NCI-H2196 treated with DMSO at 0.1 percent for 48 hours (cell line): ENCODE measurements at regions not wholly inside any gene's neighbourhood (a gene's known extent, or its start where the extent isn't known, plus 50 kb on each side); places are given as distances from the start of the nearest gene placed in this dataset.

Experiments used
- DNase-seq: peaks from one replicate; lab custom pipeline; 2025; ENCODE audit not compliant: unreplicated experiment; lab: John Stamatoyannopoulos, UW

DNA sequence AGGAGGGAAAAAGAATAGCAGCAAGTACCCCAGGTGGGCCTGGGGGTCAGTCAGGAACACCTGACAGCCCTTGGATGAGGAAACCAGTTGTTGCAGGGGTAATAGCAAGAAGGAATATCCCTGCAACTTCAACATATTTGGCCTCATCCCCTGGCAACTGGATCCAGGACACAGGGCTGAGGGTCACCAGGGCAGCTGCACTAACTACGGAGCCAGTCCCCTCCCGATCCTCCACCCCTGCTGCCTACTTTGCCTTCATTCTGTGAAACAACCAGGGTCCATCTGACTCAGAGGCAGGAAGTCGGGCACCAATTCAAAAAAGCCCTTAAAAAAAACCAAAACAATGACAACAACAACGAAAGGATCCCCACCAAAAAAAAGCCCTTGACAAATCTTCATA is 52.9 kb downstream of the FRMPD3 start:
- DNase-seq = no peak

DNA sequence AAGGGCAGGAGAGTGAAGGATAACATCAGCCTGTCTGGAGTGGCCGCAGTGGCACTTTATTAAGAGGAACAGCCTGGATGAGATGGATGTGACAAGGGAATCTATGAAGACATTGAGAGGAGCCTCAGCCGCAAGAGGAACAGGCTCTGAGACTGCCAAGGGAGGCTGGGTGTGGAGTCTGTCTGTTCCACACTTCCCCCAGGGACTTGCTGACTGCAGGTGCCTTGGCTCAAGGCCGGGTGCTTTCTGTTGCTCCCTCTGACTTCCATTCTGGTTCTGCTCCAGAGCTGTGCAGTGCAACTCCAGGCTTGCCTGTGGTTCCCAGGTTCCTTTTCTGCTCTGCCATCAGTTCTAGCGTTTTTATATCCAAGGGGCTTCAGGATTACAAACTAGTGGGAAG is 54.6 kb downstream of the FRMPD3 start:
- no peak for DNase-seq

DNA sequence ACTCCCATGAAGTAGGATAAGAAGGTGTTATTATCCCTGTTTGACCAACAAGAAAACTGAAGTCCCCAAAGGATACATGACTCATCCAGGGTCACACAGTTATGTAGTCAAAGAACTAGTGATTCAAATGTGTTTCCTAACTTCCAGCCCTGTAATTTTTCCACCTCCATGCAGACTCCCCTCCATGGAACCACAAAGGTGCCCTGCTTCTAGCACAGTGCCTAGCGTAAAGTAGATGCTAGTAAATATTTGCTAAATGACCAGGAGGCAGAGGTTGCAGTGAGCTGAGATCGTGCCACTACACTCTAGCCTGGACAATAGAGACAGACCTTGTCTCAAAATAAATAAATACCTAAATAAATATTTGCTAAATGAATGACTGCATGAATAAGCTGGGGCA is 55.8 kb downstream of the FRMPD3 start:
- DNase-seq = no peak

DNA sequence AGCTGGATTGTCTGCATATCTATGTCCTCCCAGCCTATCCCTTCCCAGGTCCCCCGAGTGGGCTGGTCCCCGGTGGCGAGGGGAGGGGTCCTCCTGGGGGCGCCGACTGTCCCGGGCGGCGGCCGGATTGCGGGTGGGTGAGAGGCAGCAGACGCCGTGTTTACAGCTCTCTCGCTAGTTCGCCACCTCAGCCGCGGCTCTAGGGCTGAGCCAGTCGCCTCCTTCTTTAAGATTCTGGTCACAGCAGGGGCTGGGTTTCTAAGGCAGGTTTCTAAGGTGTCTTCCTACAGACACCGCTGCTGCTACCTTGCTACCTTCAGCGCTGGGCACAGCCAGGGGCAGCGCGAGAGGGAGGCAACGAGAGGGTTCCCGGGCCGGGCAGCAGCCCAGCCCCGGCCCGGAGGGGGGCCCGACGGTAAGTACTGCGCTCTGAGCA is 57.2 kb downstream of the FRMPD3 start:
- DNase-seq = no peak

DNA sequence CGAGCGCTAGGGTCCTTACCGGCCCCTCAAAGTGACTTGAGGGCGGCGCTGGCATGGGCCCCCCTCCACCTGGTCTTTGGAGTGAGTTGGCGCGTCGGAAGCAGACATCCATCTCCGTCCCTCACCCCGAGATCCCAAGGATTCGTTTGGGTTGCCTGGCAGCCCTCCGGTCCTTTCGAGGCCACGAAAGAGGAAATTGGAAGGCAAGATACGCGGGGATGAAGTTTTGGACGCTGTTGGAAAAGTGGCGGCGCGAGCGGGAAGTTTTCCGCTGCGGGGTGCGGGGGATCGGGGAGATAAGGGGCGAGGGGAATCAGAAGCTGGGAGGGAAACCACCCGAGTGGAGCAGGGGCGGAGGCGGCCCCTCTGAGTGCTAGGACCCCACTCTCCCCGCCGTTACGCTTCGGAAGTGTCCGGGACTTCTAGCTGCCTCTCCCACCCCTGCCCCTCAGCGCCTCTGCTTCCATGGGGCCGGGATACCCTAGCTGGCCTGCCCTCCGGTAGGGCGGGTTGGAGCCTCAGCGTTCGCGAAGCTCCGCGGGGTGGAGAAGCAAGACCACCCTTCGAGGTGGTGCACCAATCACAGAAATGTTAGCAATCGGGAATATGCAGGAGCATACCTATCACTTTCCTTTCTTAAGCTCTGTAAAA is 57.8 kb downstream of the FRMPD3 start:
- no peak for DNase-seq

DNA sequence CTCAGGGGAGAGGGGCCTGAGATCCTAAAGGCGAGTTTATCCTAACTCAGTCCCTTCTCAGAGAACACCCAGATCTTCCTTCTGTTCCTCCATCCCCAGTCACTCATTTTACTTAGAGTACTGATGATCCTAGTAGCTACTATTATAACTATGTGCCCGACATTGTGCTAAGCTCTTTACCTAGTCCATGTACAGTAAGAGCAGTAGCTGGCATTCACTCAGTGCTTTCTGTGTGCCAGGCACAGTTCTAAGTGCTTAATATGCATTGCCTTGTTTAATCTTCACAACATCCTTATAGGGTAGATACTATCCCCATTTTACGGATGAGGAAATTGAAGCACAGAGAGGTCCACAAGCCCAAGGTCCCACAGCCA is 58.3 kb downstream of the FRMPD3 start:
- DNase-seq = no peak

DNA sequence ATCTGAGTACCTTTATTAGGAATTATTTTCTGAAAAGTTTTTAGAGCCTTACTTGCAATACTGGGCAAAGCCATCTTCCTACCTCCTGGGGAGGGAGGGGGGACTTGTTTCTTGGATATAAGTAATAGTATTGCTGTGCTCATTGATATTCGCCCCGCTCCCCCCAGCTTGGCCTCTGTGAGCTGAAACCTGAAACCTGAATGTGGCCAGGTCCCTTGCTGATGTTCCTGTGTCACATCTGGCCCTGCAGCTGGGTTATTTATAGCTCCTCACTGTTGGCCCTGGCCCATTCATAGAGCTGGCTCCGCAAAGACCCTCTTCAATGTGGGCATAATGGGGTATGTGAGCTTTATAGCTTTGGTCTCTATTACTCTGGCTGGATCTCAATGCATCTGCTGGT is 59.5 kb downstream of the FRMPD3 start:
- no peak for DNase-seq

DNA sequence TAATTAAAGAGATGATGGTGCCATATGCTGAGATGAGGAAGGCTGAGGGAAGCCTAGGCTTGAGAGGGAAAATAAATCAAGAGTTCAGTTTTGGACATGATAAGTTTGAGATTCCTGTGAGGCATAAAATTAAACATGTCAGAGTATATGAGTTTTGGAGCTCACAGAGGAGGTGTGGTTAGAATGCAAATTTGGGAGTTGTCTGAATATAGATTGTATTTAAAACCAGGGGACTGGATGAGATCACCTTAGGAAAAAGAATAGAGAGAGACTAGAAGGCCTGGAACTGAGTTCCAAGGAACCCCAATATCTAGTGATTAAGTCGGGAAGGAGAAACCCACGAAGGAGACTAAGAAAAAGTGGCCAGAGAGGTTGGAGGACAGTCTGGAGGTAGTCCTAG is 65.5 kb downstream of the FRMPD3 start:
- DNase-seq = no peak

DNA sequence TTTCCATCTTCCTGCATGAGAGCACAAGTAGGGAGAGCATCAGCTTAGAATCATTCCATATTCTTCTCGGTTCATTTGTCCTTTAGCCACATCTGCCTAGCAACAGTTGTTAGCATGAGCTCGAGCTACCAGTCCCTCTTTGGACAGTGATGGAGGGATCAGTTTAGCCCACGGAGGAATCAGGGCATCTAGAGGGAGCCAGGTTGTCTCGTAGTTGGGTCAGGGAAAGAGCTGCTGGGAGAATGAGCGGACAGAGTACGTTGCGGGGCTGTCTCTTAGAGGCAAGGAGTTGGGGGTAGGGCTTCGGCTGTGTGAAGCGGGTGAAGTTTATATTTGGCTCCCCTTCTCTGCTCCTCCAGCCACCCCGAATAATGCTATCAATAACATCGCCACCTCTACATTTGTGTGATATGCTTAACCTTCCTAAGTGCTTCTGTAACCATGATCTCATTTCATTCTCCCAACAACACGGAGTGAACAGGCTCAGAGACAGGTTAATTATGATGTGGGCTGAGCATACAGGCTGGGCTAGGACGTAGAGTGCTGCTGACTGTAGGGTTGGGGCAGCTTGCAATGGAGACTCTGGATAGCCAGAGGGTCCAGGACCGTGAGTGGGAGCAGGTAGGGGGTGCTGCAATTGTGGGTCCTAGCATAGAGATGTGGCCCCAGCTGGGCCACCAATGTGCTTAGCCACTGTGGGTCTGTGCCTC is 72.6 kb downstream of the FRMPD3 start:
- DNase-seq = no peak

DNA sequence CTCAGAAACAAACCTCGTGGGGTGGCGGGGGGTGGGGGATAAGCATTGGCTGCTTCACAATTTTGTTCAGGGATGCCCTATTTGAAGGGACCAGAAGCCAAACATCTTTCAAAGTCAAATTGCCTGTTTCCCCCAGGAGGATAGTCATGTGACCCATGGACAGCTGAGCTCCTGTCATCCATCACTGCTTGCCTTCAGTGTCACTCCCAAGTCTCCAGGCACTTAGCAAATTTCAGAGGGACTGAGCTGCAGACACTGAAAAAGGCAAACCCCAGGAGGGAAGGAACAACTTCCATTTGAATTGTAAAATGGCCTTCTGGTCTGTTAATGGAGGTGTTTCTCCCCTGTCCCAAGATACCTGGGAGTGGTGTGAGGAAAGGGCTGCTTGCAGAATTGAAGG is 73.4 kb downstream of the FRMPD3 start:
- no peak for DNase-seq

DNA sequence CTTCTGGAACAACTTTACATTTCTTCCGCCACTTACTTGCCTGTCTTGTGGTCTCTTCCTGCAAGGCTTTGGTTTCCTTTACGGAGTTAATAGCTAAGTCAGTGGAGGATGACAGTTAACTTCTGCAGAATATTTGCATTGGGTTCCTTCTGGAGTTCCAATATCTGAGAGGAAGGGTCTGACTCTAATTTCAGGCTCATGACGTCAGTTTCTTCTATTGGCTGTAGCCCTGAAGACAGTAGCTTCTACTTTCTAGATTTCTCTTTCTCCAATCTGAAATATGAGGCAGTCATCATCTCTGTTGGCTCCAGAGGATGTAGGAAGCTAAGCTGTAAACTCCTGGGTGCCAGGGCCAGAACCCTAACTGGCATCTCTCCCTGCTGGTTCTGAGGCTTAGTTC is 76.7 kb downstream of the FRMPD3 start:
- DNase-seq = no peak

DNA sequence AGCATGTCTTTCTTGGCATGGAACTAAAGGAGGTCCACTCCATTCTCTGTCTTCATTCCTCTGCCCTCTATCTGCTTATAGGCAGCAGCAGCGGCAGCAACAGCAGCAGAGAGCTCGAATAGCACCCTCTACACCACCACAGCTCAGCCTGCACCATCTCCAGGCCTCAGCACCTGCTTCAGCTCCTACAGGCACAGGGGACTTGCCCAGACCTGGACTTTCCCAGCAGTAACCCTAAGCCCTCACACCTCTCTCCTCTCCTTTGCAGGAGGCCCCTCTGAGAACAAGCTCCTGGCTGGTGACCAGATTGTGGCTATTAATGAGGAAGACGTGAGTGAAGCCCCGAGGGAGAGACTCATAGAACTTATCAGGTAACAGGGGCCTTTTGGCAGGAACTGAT is 80.7 kb downstream of the FRMPD3 start:
- DNase-seq = no peak

DNA sequence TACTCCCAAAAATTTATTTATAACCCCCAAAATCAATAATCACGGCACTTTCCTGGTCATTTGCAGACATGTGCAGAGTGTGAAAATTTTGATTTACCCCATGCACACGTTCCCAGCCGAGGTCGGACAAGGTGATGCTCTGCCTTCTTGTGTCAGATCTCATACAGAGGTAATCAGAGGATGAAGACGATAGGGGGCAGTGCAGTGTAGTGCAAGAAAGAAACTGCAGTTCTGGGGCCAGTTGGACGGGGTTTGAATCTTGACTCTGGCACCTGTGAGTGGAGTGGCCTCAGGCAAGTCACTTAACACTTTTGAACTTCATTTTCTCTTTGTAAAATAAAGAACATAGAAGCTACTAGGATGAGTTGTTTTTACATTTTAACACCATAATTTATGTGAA is 88.4 kb downstream of the FRMPD3 start:
- no peak for DNase-seq

DNA sequence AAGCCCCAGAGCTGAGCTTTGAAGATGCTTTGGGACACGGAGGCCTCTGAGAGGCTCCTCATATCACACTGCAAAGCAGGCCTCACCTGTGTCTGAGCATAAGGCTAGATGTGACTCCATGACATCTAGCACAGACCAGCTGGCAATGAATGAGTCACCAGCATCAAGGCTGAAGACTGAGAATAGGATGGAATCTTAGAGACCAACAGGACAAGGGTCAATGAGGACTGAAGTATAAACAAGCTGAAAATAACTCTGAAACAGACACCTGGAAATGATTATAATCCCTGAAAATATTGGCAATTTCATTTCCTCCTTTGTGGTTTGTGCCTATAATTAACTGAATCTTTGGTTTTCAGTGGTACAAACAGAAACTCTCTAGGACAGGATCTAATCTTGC is 87.1 kb upstream of the PRPS1 start:
- no peak for DNase-seq

DNA sequence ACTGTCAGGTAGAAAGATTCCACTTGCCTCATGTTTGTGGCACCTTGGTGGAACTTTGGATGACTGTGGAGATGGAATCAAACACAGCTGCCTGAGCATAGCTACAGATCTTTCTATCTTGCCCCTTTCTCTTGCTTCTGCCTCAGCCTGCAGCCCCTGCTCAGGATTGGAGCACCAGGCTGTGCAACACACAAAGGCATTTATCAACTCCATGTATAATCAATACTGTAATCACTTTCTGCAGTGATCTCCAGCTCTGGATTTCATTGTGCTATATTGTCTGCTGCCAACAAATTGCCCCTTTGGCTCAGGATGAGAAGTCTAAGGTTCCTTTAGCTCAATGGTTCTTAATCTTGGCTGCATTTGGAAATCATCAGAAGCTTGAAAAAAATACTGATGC is 86.3 kb upstream of the PRPS1 start:
- no peak for DNase-seq

DNA sequence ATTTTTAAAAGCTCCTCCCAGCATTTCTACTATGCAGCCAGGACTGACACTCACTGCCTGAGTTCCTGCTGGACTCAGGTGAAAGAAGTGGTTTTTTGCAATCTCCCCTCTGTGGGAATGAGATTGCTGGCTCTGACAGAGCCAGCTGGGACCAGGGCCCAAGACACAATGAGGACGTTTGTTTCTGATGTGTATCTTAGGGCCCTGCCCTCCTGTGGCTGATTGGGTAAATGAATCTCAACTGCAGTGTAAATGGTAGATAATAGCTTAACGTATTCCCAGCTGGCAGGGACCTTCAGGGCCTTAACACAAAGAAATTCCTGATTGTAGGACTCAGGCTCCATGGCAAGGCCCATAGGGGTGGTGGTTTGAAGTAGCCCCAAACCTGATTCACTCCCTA is 85.8 kb upstream of the PRPS1 start:
- DNase-seq = no peak

DNA sequence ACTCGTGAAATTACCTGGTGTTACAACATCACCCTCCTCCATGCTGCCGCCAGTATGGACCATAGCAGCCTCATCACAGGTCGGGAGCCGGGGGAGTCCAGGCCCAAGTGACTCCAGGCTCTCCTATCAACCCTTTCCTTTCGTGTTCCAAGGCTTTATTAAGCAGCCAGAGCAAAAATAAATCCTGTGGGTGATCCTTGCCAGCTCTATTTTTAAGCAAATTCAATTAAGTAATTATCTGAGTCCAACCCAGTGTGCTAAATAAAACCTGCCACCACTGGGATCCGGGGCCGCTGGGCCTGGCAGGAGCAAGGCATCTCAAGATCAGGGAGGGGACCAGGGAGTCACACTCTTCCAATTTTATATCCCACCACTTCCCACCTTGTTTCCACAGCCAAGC is 80.7 kb upstream of the PRPS1 start:
- no peak for DNase-seq

DNA sequence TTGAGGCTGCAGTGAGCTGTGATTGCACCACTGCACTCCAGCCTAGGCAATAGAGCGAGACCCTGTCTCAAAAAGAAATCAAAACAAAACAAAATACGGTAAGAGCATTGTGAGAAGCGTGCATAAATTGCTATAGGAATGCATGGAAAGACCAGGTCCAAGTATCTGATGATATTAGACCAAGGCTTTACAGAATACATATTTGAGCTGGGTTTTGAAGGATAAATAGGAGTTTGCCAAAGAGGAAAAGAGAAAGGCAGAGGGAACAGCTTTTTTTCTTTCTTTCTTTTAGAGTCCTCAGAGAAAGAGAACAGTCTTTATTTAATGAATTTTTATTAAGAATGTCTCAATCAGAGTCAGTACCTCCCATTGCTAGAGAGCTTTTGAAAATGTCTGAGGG is 79.5 kb upstream of the PRPS1 start:
- DNase-seq = no peak

DNA sequence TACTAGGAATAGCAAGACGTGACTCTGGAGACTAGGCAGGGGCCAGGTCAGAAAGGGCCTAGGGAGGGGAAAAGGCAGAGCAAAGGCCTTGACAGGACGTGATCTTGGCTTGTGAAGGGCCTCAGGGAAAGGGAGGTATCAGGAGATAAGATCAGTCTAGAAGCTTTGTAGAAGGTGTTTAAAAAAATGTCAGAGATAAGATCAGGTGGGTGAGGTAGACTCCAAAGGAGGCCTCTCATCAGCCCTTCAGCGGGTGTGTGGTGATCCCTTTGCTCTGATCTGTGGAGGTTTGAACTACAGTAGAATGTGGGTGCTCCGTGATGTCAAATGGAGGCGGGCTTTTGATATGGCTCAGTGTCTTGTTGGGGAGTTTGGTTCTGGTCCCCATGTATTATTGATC is 78.8 kb upstream of the PRPS1 start:
- no peak for DNase-seq

DNA sequence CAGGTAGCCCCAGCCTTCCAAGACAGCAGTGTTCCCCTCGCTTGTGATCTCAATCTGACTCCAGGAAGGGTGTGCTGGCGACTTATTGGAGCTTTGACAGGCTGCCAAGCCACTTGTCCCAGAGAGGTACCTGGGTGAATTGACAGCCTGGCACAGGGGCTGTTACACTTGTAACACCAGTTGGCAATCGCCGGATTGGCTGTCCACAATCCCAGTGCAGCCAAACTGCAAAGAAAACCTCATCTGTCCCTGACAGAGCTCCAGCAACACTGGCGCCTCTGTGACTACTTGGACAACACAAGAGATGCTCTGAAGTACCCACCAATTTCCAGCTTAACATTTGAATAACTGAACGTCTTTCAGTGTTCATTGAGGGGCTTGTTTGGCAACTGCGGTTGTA is 76.8 kb upstream of the PRPS1 start:
- no peak for DNase-seq

DNA sequence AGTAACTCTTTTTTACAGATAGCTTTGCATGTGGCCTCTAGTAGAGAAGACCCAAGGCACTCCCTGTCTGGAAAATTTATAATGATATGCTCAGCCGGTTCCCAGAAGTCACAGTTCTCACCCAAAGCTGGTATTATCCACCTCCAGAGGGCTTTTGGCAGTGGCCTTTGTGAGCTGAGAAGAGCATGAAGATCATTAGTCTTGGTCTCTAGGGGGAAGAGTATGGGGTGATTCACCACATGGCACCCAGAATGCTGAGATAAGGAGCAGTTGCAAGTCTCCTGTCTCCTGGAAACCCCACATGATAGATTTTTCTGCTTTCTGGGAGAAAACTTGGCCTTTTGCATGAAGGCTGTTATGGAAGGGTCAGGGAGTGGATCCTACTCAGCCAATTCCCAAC is 75.4 kb upstream of the PRPS1 start:
- DNase-seq = no peak

DNA sequence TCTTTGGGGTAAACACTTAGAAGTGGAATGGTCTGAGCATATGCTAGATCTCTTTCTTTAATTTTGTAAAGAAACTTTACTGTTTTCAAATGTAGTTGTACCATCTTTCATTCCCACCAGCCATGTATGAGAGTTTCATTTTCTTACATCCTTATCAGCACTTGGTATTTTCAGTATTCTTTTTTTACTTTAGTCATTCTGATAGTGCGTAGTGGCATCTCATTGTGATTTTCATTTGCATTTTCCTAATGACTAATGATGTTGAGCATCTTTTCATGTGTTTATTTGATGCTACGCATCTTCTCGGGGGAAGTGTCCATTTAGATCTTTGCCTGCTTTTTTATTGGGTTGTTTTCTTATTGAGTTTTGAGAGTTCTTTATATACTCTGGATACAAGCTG is 71.3 kb upstream of the PRPS1 start:
- DNase-seq = no peak

DNA sequence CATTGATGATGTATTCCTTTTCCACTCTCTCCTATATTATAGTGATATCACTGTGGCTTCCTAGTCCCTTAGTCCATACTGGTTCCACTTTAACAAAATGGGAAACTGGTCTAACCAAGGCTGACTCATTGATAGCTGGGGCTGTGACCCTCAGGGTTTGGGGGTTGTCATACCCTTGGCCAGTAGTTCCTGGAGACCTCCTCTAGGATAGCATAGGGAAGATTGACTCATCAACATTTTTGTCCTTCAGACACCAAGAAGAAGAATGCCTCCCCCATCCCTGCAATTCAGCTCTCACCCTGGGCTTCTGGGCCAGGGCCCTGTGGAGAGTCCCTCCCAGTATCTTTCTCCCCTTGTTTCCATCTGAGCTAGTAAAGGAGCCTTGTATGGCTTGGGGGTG is 68.8 kb upstream of the PRPS1 start:
- no peak for DNase-seq
